Prostate gland (tissue), 2 donors: ENCODE measurements at regions not wholly inside any gene's neighbourhood (a gene's known extent, or its start where the extent isn't known, plus 50 kb on each side); places are given as distances from the start of the nearest gene placed in this dataset.

Experiments used
- CTCF ChIP-seq, 4 experiments: fragments of 200-600 bp in 2 of 4; fragments of 450-650 bp in 2 of 4; sonication (generic) in 2 of 4; IDR thresholded peaks; 1 replicate in 3 of 4; 2 replicates in 1 of 4; pipeline ENCODE4 v1.5.1; 2016 to 2019; ENCODE audit warnings: antibody characterized with exemption in 4 of 4, mild to moderate bottlenecking in 2 of 4, moderate library complexity in 2 of 4
- POLR2A ChIP-seq: fragments of 450-650 bp; IDR thresholded peaks from one replicate; pipeline ENCODE4 v1.6.1; 2016; ENCODE audit warnings: antibody characterized with exemption, mild to moderate bottlenecking

DNA sequence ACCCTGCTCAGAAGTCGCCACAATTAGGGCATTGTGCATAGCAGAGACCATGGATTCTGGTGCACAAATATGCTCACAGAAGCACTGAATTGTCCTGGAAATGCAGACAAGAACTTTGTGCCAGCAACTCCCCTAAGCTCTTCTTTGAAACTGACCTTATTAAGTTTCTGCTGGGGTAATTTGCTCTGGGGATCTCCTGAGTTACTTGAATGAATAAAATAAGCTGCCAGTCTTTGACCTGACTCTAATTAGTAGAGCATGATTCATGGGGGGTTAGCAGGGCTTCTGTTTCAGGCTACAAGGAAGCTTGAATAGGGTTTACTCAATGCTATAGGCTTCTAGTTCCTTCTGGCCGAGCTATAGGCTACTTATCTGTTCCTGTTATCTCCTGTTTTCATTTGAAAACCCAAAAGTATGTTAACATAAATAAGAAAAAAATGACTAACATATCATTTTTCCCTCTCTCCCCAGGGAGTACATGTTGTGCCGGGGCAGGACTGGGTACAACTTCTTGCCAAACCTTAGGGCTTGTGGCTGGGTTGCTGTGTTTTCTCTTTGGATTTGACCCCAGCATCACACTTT lies 169.0 kb upstream of the TMEM229A start:
- TF ChIP-seq CTCF (IDR thresholded peaks at IDR 0.05) (no peak), POLR2A (no peak)
